ENCODE measurements at regions not wholly inside any gene's neighbourhood (a gene's known extent, or its start where the extent isn't known, plus 50 kb on each side); places are given as distances from the start of the nearest gene placed in this dataset.

DNA sequence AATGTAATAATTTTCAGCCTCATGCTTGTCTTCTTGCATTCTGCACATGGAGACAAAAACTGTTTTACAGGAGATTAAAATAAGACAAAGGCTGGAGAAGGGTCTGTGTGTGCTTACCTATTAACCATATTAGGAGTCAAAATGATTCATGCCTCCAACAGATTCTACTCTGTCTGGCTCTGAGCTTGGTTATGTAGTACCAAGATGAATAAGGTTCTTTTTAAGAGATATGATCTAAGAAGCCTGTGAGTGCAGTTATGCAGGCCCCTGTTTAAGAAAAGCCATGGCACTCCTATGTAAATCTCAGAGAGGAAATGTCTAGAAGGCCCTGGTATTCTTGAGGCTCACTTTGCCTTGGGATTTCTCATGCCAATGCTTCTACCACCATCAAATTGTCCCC, 486.6 kb upstream of the CDH11 start:
- DNase-seq, result no peak
- Histone ChIP-seq H3K27ac (no peak overlapping the region), H3K4me1 (no peaks in the 10 kb centered on the region), H3K36me3 (no peaks in the 10 kb centered on the region), H3K9me3 (no peaks in the 10 kb centered on the region), H3K4me3 (no peak overlapping the region), H3K27me3 (no peaks in the 10 kb centered on the region)
- intact Hi-C loops (cut with DNase I; ENCODE audit: low total_unique reads), result no loop called here
- TF ChIP-seq POLR2A (IDR thresholded peaks at IDR 0.05), result no peak
- TF ChIP-seq, protein P1, sequence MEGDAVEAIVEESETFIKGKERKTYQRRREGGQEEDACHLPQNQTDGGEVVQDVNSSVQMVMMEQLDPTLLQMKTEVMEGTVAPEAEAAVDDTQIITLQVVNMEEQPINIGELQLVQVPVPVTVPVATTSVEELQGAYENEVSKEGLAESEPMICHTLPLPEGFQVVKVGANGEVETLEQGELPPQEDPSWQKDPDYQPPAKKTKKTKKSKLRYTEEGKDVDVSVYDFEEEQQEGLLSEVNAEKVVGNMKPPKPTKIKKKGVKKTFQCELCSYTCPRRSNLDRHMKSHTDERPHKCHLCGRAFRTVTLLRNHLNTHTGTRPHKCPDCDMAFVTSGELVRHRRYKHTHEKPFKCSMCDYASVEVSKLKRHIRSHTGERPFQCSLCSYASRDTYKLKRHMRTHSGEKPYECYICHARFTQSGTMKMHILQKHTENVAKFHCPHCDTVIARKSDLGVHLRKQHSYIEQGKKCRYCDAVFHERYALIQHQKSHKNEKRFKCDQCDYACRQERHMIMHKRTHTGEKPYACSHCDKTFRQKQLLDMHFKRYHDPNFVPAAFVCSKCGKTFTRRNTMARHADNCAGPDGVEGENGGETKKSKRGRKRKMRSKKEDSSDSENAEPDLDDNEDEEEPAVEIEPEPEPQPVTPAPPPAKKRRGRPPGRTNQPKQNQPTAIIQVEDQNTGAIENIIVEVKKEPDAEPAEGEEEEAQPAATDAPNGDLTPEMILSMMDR (IDR thresholded peaks at IDR 0.05), result no peak

DNA sequence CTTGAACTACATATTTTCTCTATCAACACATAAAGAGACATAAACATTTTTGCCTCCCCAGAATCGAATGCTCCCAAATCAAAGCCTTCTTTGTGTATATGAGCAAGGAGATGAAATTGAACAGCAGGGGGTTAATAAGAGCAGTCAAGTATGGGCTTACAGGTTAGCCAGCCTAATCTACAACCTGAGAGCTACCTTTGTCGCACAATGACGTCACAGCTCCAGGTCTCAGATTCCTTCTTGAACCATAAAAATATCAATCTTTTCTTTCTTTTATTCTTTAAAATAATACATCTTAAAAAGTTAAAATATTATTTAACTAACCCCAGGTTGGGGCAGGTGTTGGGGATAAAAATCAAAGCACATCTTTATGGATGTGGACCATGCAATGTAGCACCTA, 482.9 kb upstream of the CDH11 start:
- Histone ChIP-seq H3K27ac (no peak overlapping the region), H3K4me1 (no peaks in the 10 kb centered on the region), H3K27me3 (no peaks in the 10 kb centered on the region), H3K4me3 (no peak overlapping the region), H3K36me3 (no peaks in the 10 kb centered on the region), H3K9me3 (no peaks in the 10 kb centered on the region)
- TF ChIP-seq, protein P1 (IDR thresholded peaks at IDR 0.05), result no peak
- no peak for TF ChIP-seq POLR2A (IDR thresholded peaks at IDR 0.05)
- DNase-seq, result no peak
- intact Hi-C loops (cut with DNase I; ENCODE audit: low total_unique reads), result no loop called here

DNA sequence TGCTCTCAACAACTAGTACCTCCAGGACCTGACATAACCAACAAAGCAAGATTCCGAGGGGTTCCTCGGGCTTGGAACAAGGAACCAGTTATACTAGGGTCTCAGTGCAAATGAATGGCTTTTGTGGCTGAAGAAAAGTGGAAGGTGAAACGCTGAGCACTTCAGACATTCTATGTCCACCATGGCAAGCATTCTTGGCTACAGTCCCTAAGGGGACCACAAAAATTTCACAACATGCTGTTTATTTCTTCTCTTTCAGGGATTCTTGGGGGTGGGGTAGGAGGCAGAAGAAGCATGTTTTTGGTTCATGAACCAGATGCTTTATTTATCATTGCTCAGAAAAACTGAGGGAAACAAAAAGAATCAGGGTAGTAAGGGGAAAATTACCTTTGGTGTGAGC, 479.9 kb upstream of the CDH11 start:
- TF ChIP-seq, protein P1 (IDR thresholded peaks at IDR 0.05), result no peak
- TF ChIP-seq POLR2A (IDR thresholded peaks at IDR 0.05), result no peak
- no peaks in the 10 kb centered on the region for H3K36me3 ChIP-seq
- no peaks in the 10 kb centered on the region for H3K4me1 ChIP-seq
- no peaks in the 10 kb centered on the region for H3K27me3 ChIP-seq
- H3K9me3 ChIP-seq, result no peaks in the 10 kb centered on the region
- H3K4me3 ChIP-seq, result no peak overlapping the region
- no peak for DNase-seq
- intact Hi-C loops (cut with DNase I; ENCODE audit: low total_unique reads), result no loop called here
- H3K27ac ChIP-seq, result no peak overlapping the region

DNA sequence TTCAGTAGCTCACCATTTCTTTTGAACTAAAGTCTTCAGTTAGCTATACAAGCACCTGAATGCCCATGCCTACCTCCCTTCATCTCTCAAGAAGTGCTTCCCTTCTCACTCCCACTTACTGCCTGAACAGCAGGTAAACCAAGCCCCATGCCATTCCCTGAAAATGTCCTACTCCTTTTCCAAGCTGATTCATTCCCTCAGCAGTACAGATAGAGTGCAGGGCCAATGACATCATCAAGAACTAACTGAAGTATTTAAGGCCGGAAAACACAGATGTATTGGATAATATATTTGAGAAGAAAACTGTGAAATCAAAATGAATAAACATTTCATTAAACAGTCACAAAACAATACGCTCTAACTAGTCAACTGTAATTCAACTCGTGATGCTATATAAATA, 478.8 kb upstream of the CDH11 start:
- Histone ChIP-seq H3K4me1 (no peaks in the 10 kb centered on the region), H3K4me3 (no peak overlapping the region), H3K9me3 (no peaks in the 10 kb centered on the region), H3K27ac (no peak overlapping the region), H3K27me3 (no peaks in the 10 kb centered on the region), H3K36me3 (no peaks in the 10 kb centered on the region)
- TF ChIP-seq, protein P1 (IDR thresholded peaks at IDR 0.05), result no peak
- no peak for TF ChIP-seq POLR2A (IDR thresholded peaks at IDR 0.05)
- intact Hi-C loops (cut with DNase I; ENCODE audit: low total_unique reads), result no loop called here
- no peak for DNase-seq

DNA sequence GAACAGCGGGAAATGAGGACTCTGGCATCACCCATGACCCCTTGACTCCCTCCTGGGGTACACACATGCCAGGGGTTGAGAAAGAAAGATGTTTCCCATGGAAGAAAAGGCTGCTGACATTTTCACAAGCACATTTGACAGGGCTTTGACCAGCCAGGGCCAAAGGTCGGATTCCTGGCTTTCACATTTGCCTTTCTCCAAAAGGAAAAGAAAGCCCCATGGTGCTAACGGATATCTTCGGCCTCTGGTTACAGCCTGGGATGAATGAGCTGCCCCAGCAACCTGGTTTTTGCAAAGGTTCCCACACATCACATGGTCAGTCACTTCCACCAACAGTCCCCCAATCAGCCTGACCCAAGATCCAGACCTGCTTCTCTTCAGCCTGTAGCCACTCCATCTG, 478.2 kb upstream of the CDH11 start:
- intact Hi-C loops (cut with DNase I; ENCODE audit: low total_unique reads), result no loop called here
- Histone ChIP-seq H3K36me3 (no peaks in the 10 kb centered on the region), H3K9me3 (no peaks in the 10 kb centered on the region), H3K27ac (no peak overlapping the region), H3K4me3 (no peak overlapping the region), H3K27me3 (no peaks in the 10 kb centered on the region), H3K4me1 (no peaks in the 10 kb centered on the region)
- DNase-seq, result no peak
- TF ChIP-seq, protein P1 (IDR thresholded peaks at IDR 0.05), result no peak
- TF ChIP-seq POLR2A (IDR thresholded peaks at IDR 0.05), result no peak

Measured in uterus (tissue), 3 donors.